ENCODE measurements at regions not wholly inside any gene's neighbourhood (a gene's known extent, or its start where the extent isn't known, plus 50 kb on each side); places are given as distances from the start of the nearest gene placed in this dataset.

DNA sequence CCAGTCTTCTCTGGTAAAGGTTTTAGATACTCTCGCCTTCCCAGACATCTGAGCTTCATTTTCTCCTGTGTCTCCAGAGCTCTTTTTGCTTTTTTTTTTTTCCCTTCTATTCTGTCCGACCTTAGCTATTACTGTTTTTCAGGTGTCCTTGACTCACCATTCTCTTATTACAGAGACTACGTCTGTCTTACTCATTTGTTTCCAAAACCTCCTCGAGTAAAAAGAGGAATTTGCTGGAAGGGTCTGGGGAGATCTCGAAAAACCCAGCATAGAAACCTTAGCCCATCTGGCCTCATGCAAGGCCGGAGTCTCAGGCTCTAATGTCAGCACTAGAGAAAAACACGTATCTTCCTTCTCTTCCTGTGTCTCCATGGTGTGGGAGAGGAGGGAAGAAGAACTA, 109.2 kb upstream of the CARMIL1 start:
- Histone ChIP-seq H3K27ac (ENCODE audit: low read depth, low read length) (no peak overlapping the region), H3K9me2 (replicated peaks; ENCODE audit: control insufficient read depth, low read length) (no peaks in the 10 kb centered on the region), H4K20me1 (ENCODE audit: control insufficient read depth, insufficient read depth, low read depth, low read length) (no peaks in the 10 kb centered on the region)

DNA sequence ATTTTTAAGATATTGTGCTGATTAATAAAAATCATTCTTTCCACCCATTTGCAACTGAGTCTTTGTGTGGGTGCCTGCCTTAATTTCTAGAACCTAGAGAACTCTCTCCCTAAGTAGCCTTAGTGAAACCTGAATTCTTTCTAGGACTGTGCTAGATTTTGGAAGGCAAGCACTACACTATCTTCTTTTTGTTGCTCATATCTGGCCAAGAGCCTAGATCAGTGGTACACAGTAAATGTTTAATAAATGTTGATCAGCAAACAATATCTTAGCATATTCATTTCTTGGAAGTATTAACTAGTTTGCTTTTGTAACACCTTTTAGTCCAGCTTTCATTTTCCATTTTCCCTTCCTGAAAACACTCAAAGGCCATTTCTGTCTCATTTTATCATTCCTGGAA, 108.5 kb upstream of the CARMIL1 start:
- Histone ChIP-seq H3K27ac (ENCODE audit: low read depth, low read length) (no peak overlapping the region), H3K4me3 (ENCODE audit: low read length) (no peak overlapping the region), H3K79me2 (ENCODE audit: control insufficient read depth, low read length) (no peaks in the 10 kb centered on the region), H3K9me2 (replicated peaks; ENCODE audit: control insufficient read depth, low read length) (no peaks in the 10 kb centered on the region), H3K27me3 (ENCODE audit: control insufficient read depth, low read length) (no peaks in the 10 kb centered on the region), H3K4me1 (ENCODE audit: control insufficient read depth, low read length) (0 out of 2 replicates have a peak, but pooled peaks cover 4% of the 10 kb centered on the region), H3K4me2 (ENCODE audit: low read length) (no peak overlapping the region), H3F3A (ENCODE audit: control insufficient read depth, insufficient read depth) (no peaks in the 10 kb centered on the region), H4K20me1 (ENCODE audit: control insufficient read depth, insufficient read depth, low read depth, low read length) (no peaks in the 10 kb centered on the region), H3K36me3 (ENCODE audit: control insufficient read depth, low read length) (no peaks in the 10 kb centered on the region), H3K9me3 (ENCODE audit: control insufficient read depth, insufficient read depth, low read length) (no peaks in the 10 kb centered on the region)
- TF ChIP-seq, protein P1, sequence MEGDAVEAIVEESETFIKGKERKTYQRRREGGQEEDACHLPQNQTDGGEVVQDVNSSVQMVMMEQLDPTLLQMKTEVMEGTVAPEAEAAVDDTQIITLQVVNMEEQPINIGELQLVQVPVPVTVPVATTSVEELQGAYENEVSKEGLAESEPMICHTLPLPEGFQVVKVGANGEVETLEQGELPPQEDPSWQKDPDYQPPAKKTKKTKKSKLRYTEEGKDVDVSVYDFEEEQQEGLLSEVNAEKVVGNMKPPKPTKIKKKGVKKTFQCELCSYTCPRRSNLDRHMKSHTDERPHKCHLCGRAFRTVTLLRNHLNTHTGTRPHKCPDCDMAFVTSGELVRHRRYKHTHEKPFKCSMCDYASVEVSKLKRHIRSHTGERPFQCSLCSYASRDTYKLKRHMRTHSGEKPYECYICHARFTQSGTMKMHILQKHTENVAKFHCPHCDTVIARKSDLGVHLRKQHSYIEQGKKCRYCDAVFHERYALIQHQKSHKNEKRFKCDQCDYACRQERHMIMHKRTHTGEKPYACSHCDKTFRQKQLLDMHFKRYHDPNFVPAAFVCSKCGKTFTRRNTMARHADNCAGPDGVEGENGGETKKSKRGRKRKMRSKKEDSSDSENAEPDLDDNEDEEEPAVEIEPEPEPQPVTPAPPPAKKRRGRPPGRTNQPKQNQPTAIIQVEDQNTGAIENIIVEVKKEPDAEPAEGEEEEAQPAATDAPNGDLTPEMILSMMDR (IDR thresholded peaks at IDR 0.05; ENCODE audit: low read depth, low read length, poor library complexity, severe bottlenecking), result no peak
- TF ChIP-seq EZH2phosphoT487 (IDR thresholded peaks at IDR 0.05; ENCODE audit: borderline replicate concordance, low read length), result no peak

More for the DNA sequence above, 109.2 kb upstream of the CARMIL1 start:
- no peaks in the 10 kb centered on the region for H3K79me2 ChIP-seq (ENCODE audit: control insufficient read depth, low read length)
- no peak overlapping the region for H3K4me2 ChIP-seq (ENCODE audit: low read length)
- no peaks in the 10 kb centered on the region for H3K27me3 ChIP-seq (ENCODE audit: control insufficient read depth, low read length)
- H3F3A ChIP-seq (ENCODE audit: control insufficient read depth, insufficient read depth), result no peaks in the 10 kb centered on the region
- H3K9me3 ChIP-seq (ENCODE audit: control insufficient read depth, insufficient read depth, low read length), result no peaks in the 10 kb centered on the region
- no peak for TF ChIP-seq EZH2phosphoT487 (IDR thresholded peaks at IDR 0.05; ENCODE audit: borderline replicate concordance, low read length)
- TF ChIP-seq, protein P1 (IDR thresholded peaks at IDR 0.05; ENCODE audit: low read depth, low read length, poor library complexity, severe bottlenecking), result no peak
- no peaks in the 10 kb centered on the region for H3K36me3 ChIP-seq (ENCODE audit: control insufficient read depth, low read length)
- H3K4me1 ChIP-seq (ENCODE audit: control insufficient read depth, low read length), result 0 out of 2 replicates have a peak, but pooled peaks cover 4% of the 10 kb centered on the region
- no peak overlapping the region for H3K4me3 ChIP-seq (ENCODE audit: low read length)

DNA sequence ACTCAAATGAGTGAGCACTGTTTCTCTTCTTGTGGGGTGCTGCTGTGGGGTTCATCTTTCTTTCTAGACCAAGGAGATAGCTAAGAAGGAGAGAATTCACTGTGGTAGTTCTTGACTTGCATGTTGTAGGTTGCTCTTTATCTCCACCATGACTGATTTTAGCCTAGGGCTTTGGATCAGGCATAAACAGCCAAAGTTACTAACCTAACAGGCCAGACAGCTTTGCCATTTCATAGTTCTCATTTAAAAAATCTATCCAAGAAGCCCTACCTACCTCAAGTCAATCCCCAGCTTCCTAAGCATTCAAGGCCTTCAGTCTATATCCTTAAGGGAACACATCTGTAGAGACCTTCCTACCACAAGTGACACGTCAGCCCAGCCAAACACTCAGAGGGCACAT, 107.9 kb upstream of the CARMIL1 start:
- H3K4me1 ChIP-seq (ENCODE audit: control insufficient read depth, low read length), result 0 out of 2 replicates have a peak, but pooled peaks cover 4% of the 10 kb centered on the region

More for the DNA sequence above, 107.9 kb upstream of the CARMIL1 start:
- no peaks in the 10 kb centered on the region for H3K9me2 ChIP-seq (replicated peaks; ENCODE audit: control insufficient read depth, low read length)
- H3K79me2 ChIP-seq (ENCODE audit: control insufficient read depth, low read length), result no peaks in the 10 kb centered on the region
- TF ChIP-seq, protein P1 (IDR thresholded peaks at IDR 0.05; ENCODE audit: low read depth, low read length, poor library complexity, severe bottlenecking), result no peak
- H3F3A ChIP-seq (ENCODE audit: control insufficient read depth, insufficient read depth), result no peaks in the 10 kb centered on the region
- H3K27ac ChIP-seq (ENCODE audit: low read depth, low read length), result no peak overlapping the region
- no peaks in the 10 kb centered on the region for H3K36me3 ChIP-seq (ENCODE audit: control insufficient read depth, low read length)
- no peak overlapping the region for H3K4me3 ChIP-seq (ENCODE audit: low read length)
- no peak overlapping the region for H3K4me2 ChIP-seq (ENCODE audit: low read length)
- H4K20me1 ChIP-seq (ENCODE audit: control insufficient read depth, insufficient read depth, low read depth, low read length), result no peaks in the 10 kb centered on the region
- H3K9me3 ChIP-seq (ENCODE audit: control insufficient read depth, insufficient read depth, low read length), result no peaks in the 10 kb centered on the region
- no peaks in the 10 kb centered on the region for H3K27me3 ChIP-seq (ENCODE audit: control insufficient read depth, low read length)

Data from DOHH2 (cell line).